Amniotic epithelial cell (primary cell): ENCODE measurements at regions not wholly inside any gene's neighbourhood (a gene's known extent, or its start where the extent isn't known, plus 50 kb on each side); places are given as distances from the start of the nearest gene placed in this dataset.

Experiments used
- DNase-seq: peaks from one replicate; pipeline ENCODE4 v3.0.0-alpha.2; 2010; ENCODE audit warnings: low read depth

GRCh38 chr14:22415605-22415959 is 173.4 kb downstream of the DAD1 start:
- DNase-seq = no peak

- no peak for DNase-seq
Measured at GRCh38 chr14:22414876-22415604, 174.0 kb downstream of the DAD1 start.

GRCh38 chr14:22412926-22413411 is 176.1 kb downstream of the DAD1 start:
- DNase-seq = no peak

GRCh38 chr14:22411398-22412055 is 177.5 kb downstream of the DAD1 start:
- DNase-seq = no peak

GRCh38 chr14:22410497-22410896 is 178.5 kb downstream of the DAD1 start:
- no peak for DNase-seq

- DNase-seq = no peak
Measured at GRCh38 chr14:22409006-22409405, 180.0 kb downstream of the DAD1 start.

- DNase-seq = no peak
Measured at GRCh38 chr14:22408547-22408946, 180.5 kb downstream of the DAD1 start.

GRCh38 chr14:22407033-22407432 is 182.0 kb downstream of the DAD1 start:
- DNase-seq = no peak

GRCh38 chr14:22405201-22405600 is 183.8 kb downstream of the DAD1 start:
- DNase-seq = no peak

GRCh38 chr14:22403296-22403695 is 185.7 kb downstream of the DAD1 start:
- DNase-seq = peak; percentile 19

GRCh38 chr14:22400655-22401259 is 188.3 kb downstream of the DAD1 start:
- no peak for DNase-seq

- DNase-seq = no peak
Measured at GRCh38 chr14:22399776-22400175, 189.2 kb downstream of the DAD1 start.

- DNase-seq = no peak
Measured at GRCh38 chr14:22397221-22397737, 191.7 kb downstream of the DAD1 start.

GRCh38 chr14:22395803-22396202 is 193.2 kb downstream of the DAD1 start:
- no peak for DNase-seq

GRCh38 chr14:22394616-22395015 is 194.4 kb downstream of the DAD1 start:
- no peak for DNase-seq

- no peak for DNase-seq
Measured at GRCh38 chr14:22393796-22394195, 195.2 kb downstream of the DAD1 start.

GRCh38 chr14:22391908-22392565 is 197.0 kb downstream of the DAD1 start:
- DNase-seq = peak; percentile 71

GRCh38 chr14:22390824-22391461 is 198.1 kb downstream of the DAD1 start:
- DNase-seq = no peak

GRCh38 chr14:22390195-22390594 is 198.8 kb downstream of the DAD1 start:
- no peak for DNase-seq

- DNase-seq = peak; percentile 61
Measured at GRCh38 chr14:22388669-22389595, 200.1 kb downstream of the DAD1 start.

- no peak for DNase-seq
Measured at GRCh38 chr14:22387776-22388241, 201.2 kb downstream of the DAD1 start.
